Sigmoid colon (tissue), 6 donors: ENCODE measurements at regions not wholly inside any gene's neighbourhood (a gene's known extent, or its start where the extent isn't known, plus 50 kb on each side); places are given as distances from the start of the nearest gene placed in this dataset.

Experiments
- DNase-seq: peaks from one replicate; pipeline ENCODE4 v3.0.0-alpha.2; 2019
- H3K27ac ChIP-seq, 4 donors: fragments of 200-600 bp; sonication (generic); one replicate each; pipeline ENCODE4 v1.5.1; 2016 to 2019; ENCODE audit warnings: mild to moderate bottlenecking in 1 of 4
- H3K27me3 ChIP-seq, 3 donors: fragments of 200-600 bp; sonication (generic); one replicate each; pipeline ENCODE4 v1.5.1; 2019; ENCODE audit warnings: mild to moderate bottlenecking in 1 of 3
- H3K36me3 ChIP-seq, 4 donors: fragments of 200-600 bp; sonication (generic); one replicate each; pipeline ENCODE4 v1.5.1; 2016 to 2019
- H3K4me1 ChIP-seq, 4 donors: fragments of 200-600 bp; sonication (generic); one replicate each; pipeline ENCODE4 v1.5.1; 2017 to 2019
- H3K4me3 ChIP-seq, 4 donors: fragments of 200-600 bp; sonication (generic); one replicate each; pipeline ENCODE4 v1.5.1; 2017 to 2019; ENCODE audit warnings: mild to moderate bottlenecking in 2 of 4, moderate library complexity in 1 of 4
- H3K9me3 ChIP-seq, 4 donors: fragments of 200-600 bp in 3 of 4; sonication (generic) in 3 of 4; one replicate each; pipeline versions ENCODE4 v1.5.1 to v1.6.1; 2013 to 2019
- CTCF ChIP-seq, 4 experiments: fragments of 450-650 bp in 3 of 4; fragments of 200-600 bp in 1 of 4; IDR thresholded peaks; one replicate each; pipeline ENCODE4 v1.5.1; 2016 to 2019; ENCODE audit warnings: antibody characterized with exemption in 4 of 4, mild to moderate bottlenecking in 3 of 4, moderate library complexity in 2 of 4
- EP300 ChIP-seq, 4 donors: sonication (generic); formaldehyde crosslinking; IDR thresholded peaks; one replicate each; pipeline ENCODE4 v1.6.1; 2017; ENCODE audit warnings: antibody characterized with exemption in 4 of 4
- POLR2A ChIP-seq, 2 donors: fragments of 450-650 bp; IDR thresholded peaks; one replicate each; pipeline ENCODE4 v1.6.1; 2016; ENCODE audit warnings: antibody characterized with exemption in 2 of 2, mild to moderate bottlenecking in 2 of 2, moderate library complexity in 2 of 2
- POLR2AphosphoS5 ChIP-seq, 4 donors: sonication (generic); formaldehyde crosslinking; IDR thresholded peaks; one replicate each; pipeline ENCODE4 v1.6.1; 2017; ENCODE audit warnings: antibody characterized with exemption in 4 of 4
- WGBS, 2 donors: extraction: QIAGEN DNeasy Blood & Tissue Kit; methylation state at CpG; one replicate each; pipeline ENCODE4 v1.1.7; 2013; 5-methylcytosine and 5-hydroxymethylcytosine counted together
- intact Hi-C: fragments of 100-400 bp; cut with DNase I; formaldehyde crosslinking; loops from one replicate; pipeline ENCODE4 v1.15.1; 2023
- donor health status: healthy with polysubstance abuse.
- donor health status: healthy.

DNA sequence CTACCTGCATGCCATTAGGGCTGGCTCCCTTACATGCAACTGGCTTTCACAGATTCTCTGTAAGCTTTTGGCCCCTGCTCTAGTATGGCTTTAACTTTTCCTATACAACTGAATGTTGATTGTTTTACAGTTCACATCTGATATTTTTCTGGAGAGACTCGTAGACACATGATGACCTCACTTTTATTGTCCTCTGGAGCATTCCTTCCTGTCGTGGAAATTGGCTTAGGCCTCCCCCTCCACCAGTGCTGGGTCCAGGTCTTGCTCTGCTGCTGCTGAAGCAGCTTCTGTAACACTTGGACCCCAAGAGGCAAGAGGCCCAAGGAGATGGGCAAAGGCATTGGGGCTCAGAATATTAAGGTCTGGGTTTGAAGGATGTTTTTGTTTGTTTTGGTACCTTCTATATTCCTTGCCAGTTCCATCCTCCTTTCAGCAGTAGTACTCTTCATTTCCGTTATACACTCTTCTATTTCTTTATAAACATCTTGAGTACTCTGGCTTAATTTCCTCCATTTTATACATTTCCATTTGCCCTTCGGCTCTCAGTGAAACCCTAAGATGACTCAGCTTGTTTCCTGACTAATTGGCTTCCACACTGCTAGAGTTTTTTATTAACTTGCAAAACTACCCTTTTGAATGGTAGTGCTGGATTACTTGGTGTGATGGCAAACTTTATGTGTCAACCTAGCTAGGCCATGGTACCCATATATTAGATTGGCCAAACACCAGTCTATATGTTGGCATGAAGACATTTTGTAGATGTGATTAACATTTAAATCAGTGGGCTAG lies 219.8 kb downstream of the CDCA7 start:
- no peaks in the 10 kb centered on the region for H3K36me3 ChIP-seq
- H3K4me1 ChIP-seq, result peaks cover 0 to 3% (median 0%) of the 10 kb centered on the region in 4 donors
- DNase-seq, result no peak
- no peaks in the 10 kb centered on the region for H3K9me3 ChIP-seq
- no peaks in the 10 kb centered on the region for H3K27me3 ChIP-seq
- 42 to 68% methylated on average over 4 of the region's 4 CpGs for WGBS, 2 donors
- no peak overlapping the region for H3K4me3 ChIP-seq
- TF ChIP-seq POLR2A (IDR thresholded peaks at IDR 0.05) (no peak), EP300 (IDR thresholded peaks at IDR 0.05) (no peak)
- intact Hi-C loops, result loop anchor here (10.0 kb wide), 1 partner anchor 760 kb away; the partner anchor contains the start of gene SP9
- H3K27ac ChIP-seq, result no peak overlapping the region

- Histone ChIP-seq H3K9me3 (no peaks in the 10 kb centered on the region), H3K27ac (no peak overlapping the region), H3K4me3 (no peak overlapping the region), H3K4me1 (no peaks in the 10 kb centered on the region), H3K27me3 (no peaks in the 10 kb centered on the region), H3K36me3 (no peaks in the 10 kb centered on the region)
- TF ChIP-seq CTCF (IDR thresholded peaks at IDR 0.05), result no peak
- TF ChIP-seq POLR2AphosphoS5 (IDR thresholded peaks at IDR 0.05), result no peak
- TF ChIP-seq POLR2A (IDR thresholded peaks at IDR 0.05), result no peak
- no peak for TF ChIP-seq EP300 (IDR thresholded peaks at IDR 0.05)
- WGBS, 2 donors, result 88 to 94% methylated on average over 8 of the region's 8 CpGs
- DNase-seq, result no peak
- intact Hi-C loops, result loop anchor here (10.0 kb wide), 1 partner anchor 756 kb away; the partner anchor contains the start of gene SP9
Measured at GRCh38 chr2:173578404-173579107, 223.9 kb downstream of the CDCA7 start.

GRCh38 chr2:173580351-173580750 lies 225.7 kb downstream of the CDCA7 start:
- DNase-seq, result no peak
- no peaks in the 10 kb centered on the region for H3K9me3 ChIP-seq
- no peak overlapping the region for H3K27ac ChIP-seq

GRCh38 chr2:173580956-173581355 lies 226.3 kb downstream of the CDCA7 start:
- Histone ChIP-seq H3K27me3 (no peaks in the 10 kb centered on the region), H3K27ac (no peak overlapping the region), H3K4me3 (no peak overlapping the region), H3K36me3 (no peaks in the 10 kb centered on the region), H3K9me3 (no peaks in the 10 kb centered on the region), H3K4me1 (no peaks in the 10 kb centered on the region)
- intact Hi-C loops, result no loop called here
- TF ChIP-seq CTCF (IDR thresholded peaks at IDR 0.05), result no peak
- TF ChIP-seq POLR2AphosphoS5 (IDR thresholded peaks at IDR 0.05), result no peak
- TF ChIP-seq EP300 (IDR thresholded peaks at IDR 0.05), result no peak
- no peak for TF ChIP-seq POLR2A (IDR thresholded peaks at IDR 0.05)
- no peak for DNase-seq

More at GRCh38 chr2:173580351-173580750, 225.7 kb downstream of the CDCA7 start:
- WGBS, 2 donors, result 47 to 77% methylated on average over 1 of the region's 1 CpG
- no peak for TF ChIP-seq POLR2A (IDR thresholded peaks at IDR 0.05)
- TF ChIP-seq CTCF (IDR thresholded peaks at IDR 0.05), result no peak
- no peak for TF ChIP-seq POLR2AphosphoS5 (IDR thresholded peaks at IDR 0.05)
- TF ChIP-seq EP300 (IDR thresholded peaks at IDR 0.05), result no peak
- Histone ChIP-seq H3K27me3 (no peaks in the 10 kb centered on the region), H3K36me3 (no peaks in the 10 kb centered on the region), H3K4me1 (no peaks in the 10 kb centered on the region), H3K4me3 (no peak overlapping the region)
- intact Hi-C loops, result no loop called here

- Histone ChIP-seq H3K4me1 (no peaks in the 10 kb centered on the region), H3K27me3 (no peaks in the 10 kb centered on the region), H3K36me3 (no peaks in the 10 kb centered on the region), H3K9me3 (no peaks in the 10 kb centered on the region), H3K4me3 (no peak overlapping the region), H3K27ac (no peak overlapping the region)
- intact Hi-C loops, result no loop called here
- DNase-seq, result no peak
- 86 to 87% methylated on average over 6 of the region's 6 CpGs for WGBS, 2 donors
- TF ChIP-seq POLR2AphosphoS5 (IDR thresholded peaks at IDR 0.05), result no peak
- TF ChIP-seq POLR2A (IDR thresholded peaks at IDR 0.05), result no peak
- no peak for TF ChIP-seq CTCF (IDR thresholded peaks at IDR 0.05)
- no peak for TF ChIP-seq EP300 (IDR thresholded peaks at IDR 0.05)
Measured at GRCh38 chr2:173583196-173583595, 228.5 kb downstream of the CDCA7 start.
